GM13977 (cell line): ENCODE measurements at regions not wholly inside any gene's neighbourhood (a gene's known extent, or its start where the extent isn't known, plus 50 kb on each side); places are given as distances from the start of the nearest gene placed in this dataset.

ENCODE experiments used
- DNase-seq: peaks from one replicate; pipeline ENCODE4 v3.0.0; 2012; ENCODE audit warnings: low spot score
- CTCF ChIP-seq: IDR thresholded peaks from 2 replicates; pipeline ENCODE4 v1.5.1; 2012; ENCODE audit warnings: mild to moderate bottlenecking, control low read depth; ENCODE audit not compliant: insufficient read depth; ENCODE audit errors: extremely low read depth, missing control alignments
- in situ Hi-C: fragments of 300-500 bp; cut with MboI; formaldehyde crosslinking; loops from one replicate; pipeline ENCODE4 v1.12.0; 2022; ENCODE audit warnings: low sequenced_read_pairs, low pct_unique_long_range_greater_than_20kb, mixed read lengths, inconsistent platforms; ENCODE audit not compliant: unreplicated experiment

GRCh38 chr11:27287205-27287604, 75.8 kb downstream of the CCDC34 start:
- DNase-seq = no peak
- no peak for TF ChIP-seq CTCF
- in situ Hi-C loops = no loop called here

GRCh38 chr11:27285761-27286160, 77.3 kb downstream of the CCDC34 start:
- no peak for DNase-seq
- in situ Hi-C loops = no loop called here
- TF ChIP-seq CTCF = no peak

- TF ChIP-seq CTCF = no peak
- no peak for DNase-seq
- in situ Hi-C loops = no loop called here
These were observed 80.2 kb downstream of the CCDC34 start for GRCh38 chr11:27282806-27283205.

GRCh38 chr11:27281740-27282590, 81.0 kb downstream of the CCDC34 start:
- TF ChIP-seq CTCF = no peak
- no peak for DNase-seq
- in situ Hi-C loops = no loop called here

GRCh38 chr11:27281276-27281675, 81.7 kb downstream of the CCDC34 start:
- no peak for TF ChIP-seq CTCF
- in situ Hi-C loops = no loop called here
- DNase-seq = no peak

- TF ChIP-seq CTCF = no peak
- no peak for DNase-seq
- in situ Hi-C loops = no loop called here
These were observed 82.9 kb downstream of the CCDC34 start for GRCh38 chr11:27280140-27280539.

- no peak for TF ChIP-seq CTCF
- in situ Hi-C loops = no loop called here
- no peak for DNase-seq
These were observed 83.6 kb downstream of the CCDC34 start for GRCh38 chr11:27279460-27279859.
